ENCODE measurements at regions not wholly inside any gene's neighbourhood (a gene's known extent, or its start where the extent isn't known, plus 50 kb on each side); places are given as distances from the start of the nearest gene placed in this dataset.

GRCh38 chr3:177251755-177252154 is 54.5 kb upstream of the TBL1XR1 start:
- DNase-seq (ENCODE audit: low spot score) (no peak), ATAC-seq (no peak)
- POLR2A ChIA-PET, result no interaction called here
- no peaks in the 10 kb centered on the region for H3K27me3 Mint-ChIP-seq (ENCODE audit: low read depth)
- H3K36me3 Mint-ChIP-seq, result no peaks in the 10 kb centered on the region
- peaks cover 14% of the 10 kb centered on the region for H3K4me1 Mint-ChIP-seq
- H3K4me3 Mint-ChIP-seq, result no peak overlapping the region
- CTCF ChIA-PET, result interaction anchor here (0.9 kb wide), 1 partner anchor 10 kb away, joined by 3 read pairs; no protein-coding TSS in a partner anchor
- H3K9me3 Mint-ChIP-seq, result peaks cover 8% of the 10 kb centered on the region
- H3K27ac Mint-ChIP-seq, result no peak overlapping the region
- TF ChIP-seq GABPB1 (CRISPR knock-in tag; IDR thresholded peaks at IDR 0.05), result 0 out of 2 replicates have a peak, but pooled peaks have one; percentile 49
- TF ChIP-seq NR1H2 (CRISPR knock-in tag; IDR thresholded peaks at IDR 0.05), result no peak

- Mint-ChIP-seq H3K4me1 (no peaks in the 10 kb centered on the region; the same call in 1 of the 2 replicates), H3K9me3 (no peaks in the 10 kb centered on the region; the same call in 1 of the 2 replicates), H3K36me3 (no peaks in the 10 kb centered on the region), H3K4me3 (no peak overlapping the region), H3K27ac (no peak overlapping the region), H3K27me3 (ENCODE audit: low read depth) (no peaks in the 10 kb centered on the region)
- ChIA-PET POLR2A (no interaction called here), CTCF (interaction anchor here (0.6 kb wide), 1 partner anchor 27 kb away, joined by 3 read pairs; no protein-coding TSS in a partner anchor)
- no peak for ATAC-seq
- DNase-seq (ENCODE audit: low spot score), result no peak
- TF ChIP-seq MXD4 (CRISPR knock-in tag; IDR thresholded peaks at IDR 0.05; ENCODE audit: borderline replicate concordance) (no peak), ZNF423 (CRISPR knock-in tag; IDR thresholded peaks at IDR 0.05) (no peak), USF2 (CRISPR knock-in tag; IDR thresholded peaks at IDR 0.05) (no peak), TP53 (CRISPR knock-in tag; IDR thresholded peaks at IDR 0.05) (no peak), TCF7 (CRISPR knock-in tag; IDR thresholded peaks at IDR 0.05; ENCODE audit: low read depth) (no peak), ZBTB43 (CRISPR knock-in tag; IDR thresholded peaks at IDR 0.05) (no peak), SP1 (CRISPR knock-in tag; conservative IDR thresholded peaks at IDR 0.05) (no peak), NFATC4 (CRISPR knock-in tag; IDR thresholded peaks at IDR 0.05) (no peak)
- TF ChIP-seq, protein P1, sequence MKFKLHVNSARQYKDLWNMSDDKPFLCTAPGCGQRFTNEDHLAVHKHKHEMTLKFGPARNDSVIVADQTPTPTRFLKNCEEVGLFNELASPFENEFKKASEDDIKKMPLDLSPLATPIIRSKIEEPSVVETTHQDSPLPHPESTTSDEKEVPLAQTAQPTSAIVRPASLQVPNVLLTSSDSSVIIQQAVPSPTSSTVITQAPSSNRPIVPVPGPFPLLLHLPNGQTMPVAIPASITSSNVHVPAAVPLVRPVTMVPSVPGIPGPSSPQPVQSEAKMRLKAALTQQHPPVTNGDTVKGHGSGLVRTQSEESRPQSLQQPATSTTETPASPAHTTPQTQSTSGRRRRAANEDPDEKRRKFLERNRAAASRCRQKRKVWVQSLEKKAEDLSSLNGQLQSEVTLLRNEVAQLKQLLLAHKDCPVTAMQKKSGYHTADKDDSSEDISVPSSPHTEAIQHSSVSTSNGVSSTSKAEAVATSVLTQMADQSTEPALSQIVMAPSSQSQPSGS (CRISPR knock-in tag; IDR thresholded peaks at IDR 0.05; ENCODE audit: borderline replicate concordance, low read depth), result no peak
- TF ChIP-seq, protein P2, sequence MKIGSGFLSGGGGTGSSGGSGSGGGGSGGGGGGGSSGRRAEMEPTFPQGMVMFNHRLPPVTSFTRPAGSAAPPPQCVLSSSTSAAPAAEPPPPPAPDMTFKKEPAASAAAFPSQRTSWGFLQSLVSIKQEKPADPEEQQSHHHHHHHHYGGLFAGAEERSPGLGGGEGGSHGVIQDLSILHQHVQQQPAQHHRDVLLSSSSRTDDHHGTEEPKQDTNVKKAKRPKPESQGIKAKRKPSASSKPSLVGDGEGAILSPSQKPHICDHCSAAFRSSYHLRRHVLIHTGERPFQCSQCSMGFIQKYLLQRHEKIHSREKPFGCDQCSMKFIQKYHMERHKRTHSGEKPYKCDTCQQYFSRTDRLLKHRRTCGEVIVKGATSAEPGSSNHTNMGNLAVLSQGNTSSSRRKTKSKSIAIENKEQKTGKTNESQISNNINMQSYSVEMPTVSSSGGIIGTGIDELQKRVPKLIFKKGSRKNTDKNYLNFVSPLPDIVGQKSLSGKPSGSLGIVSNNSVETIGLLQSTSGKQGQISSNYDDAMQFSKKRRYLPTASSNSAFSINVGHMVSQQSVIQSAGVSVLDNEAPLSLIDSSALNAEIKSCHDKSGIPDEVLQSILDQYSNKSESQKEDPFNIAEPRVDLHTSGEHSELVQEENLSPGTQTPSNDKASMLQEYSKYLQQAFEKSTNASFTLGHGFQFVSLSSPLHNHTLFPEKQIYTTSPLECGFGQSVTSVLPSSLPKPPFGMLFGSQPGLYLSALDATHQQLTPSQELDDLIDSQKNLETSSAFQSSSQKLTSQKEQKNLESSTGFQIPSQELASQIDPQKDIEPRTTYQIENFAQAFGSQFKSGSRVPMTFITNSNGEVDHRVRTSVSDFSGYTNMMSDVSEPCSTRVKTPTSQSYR (CRISPR knock-in tag; IDR thresholded peaks at IDR 0.05), result no peak
These were observed 59.7 kb upstream of the TBL1XR1 start for GRCh38 chr3:177257006-177257405.

DNA sequence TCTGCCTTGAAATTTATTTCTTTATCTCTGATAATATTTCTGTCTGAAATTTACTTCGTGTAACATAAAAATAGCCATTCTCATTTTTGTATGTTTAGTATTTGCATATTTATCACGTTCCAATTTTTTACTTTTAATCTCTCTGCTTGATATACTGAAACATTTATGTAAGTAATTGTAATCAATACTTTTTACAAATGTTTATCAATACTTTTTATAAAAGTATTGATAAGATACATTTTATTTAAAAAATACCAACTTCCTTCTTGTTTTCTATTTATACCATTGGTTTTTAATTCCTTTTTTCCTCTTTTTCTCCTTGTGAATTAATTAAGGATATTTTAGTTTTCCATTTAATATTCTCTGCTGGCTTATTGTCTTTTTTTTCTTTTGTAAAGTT is 60.3 kb upstream of the TBL1XR1 start:
- no peak for TF ChIP-seq ZBTB43 (CRISPR knock-in tag; IDR thresholded peaks at IDR 0.05)
- TF ChIP-seq, protein P3, sequence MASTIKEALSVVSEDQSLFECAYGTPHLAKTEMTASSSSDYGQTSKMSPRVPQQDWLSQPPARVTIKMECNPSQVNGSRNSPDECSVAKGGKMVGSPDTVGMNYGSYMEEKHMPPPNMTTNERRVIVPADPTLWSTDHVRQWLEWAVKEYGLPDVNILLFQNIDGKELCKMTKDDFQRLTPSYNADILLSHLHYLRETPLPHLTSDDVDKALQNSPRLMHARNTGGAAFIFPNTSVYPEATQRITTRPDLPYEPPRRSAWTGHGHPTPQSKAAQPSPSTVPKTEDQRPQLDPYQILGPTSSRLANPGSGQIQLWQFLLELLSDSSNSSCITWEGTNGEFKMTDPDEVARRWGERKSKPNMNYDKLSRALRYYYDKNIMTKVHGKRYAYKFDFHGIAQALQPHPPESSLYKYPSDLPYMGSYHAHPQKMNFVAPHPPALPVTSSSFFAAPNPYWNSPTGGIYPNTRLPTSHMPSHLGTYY (CRISPR knock-in tag; IDR thresholded peaks at IDR 0.05), result no peak
- TF ChIP-seq IRF2 (CRISPR knock-in tag; IDR thresholded peaks at IDR 0.05; ENCODE audit: borderline replicate concordance, low read depth), result no peak
- no peak for TF ChIP-seq ZNF121 (CRISPR knock-in tag; IDR thresholded peaks at IDR 0.05)
- Mint-ChIP-seq H3K4me3 (no peak overlapping the region), H3K4me1 (peaks cover 6% of the 10 kb centered on the region), H3K36me3 (no peaks in the 10 kb centered on the region), H3K27ac (no peak overlapping the region), H3K27me3 (ENCODE audit: low read depth) (no peaks in the 10 kb centered on the region), H3K9me3 (no peaks in the 10 kb centered on the region)
- no peak for DNase-seq (ENCODE audit: low spot score)
- POLR2A ChIA-PET, result no interaction called here
- ATAC-seq, result no peak
- CTCF ChIA-PET, result no interaction called here
